Thyroid gland (tissue), 4 donors: ENCODE measurements at regions not wholly inside any gene's neighbourhood (a gene's known extent, or its start where the extent isn't known, plus 50 kb on each side); places are given as distances from the start of the nearest gene placed in this dataset.

Experiments used
- CTCF ChIP-seq, 6 experiments: fragments of 200-600 bp in 3 of 6; fragments of 450-650 bp in 3 of 6; sonication (generic) in 3 of 6; IDR thresholded peaks; one replicate each; pipeline ENCODE4 v1.5.1; 2016 to 2019; ENCODE audit warnings: antibody characterized with exemption in 6 of 6, mild to moderate bottlenecking in 2 of 6, inconsistent platforms in 1 of 6, moderate library complexity in 1 of 6
- POLR2A ChIP-seq, 2 donors: fragments of 450-650 bp; IDR thresholded peaks; one replicate each; pipeline ENCODE4 v1.6.1; 2017; ENCODE audit warnings: antibody characterized with exemption in 2 of 2, mild to moderate bottlenecking in 2 of 2, moderate library complexity in 1 of 2

- TF ChIP-seq CTCF (IDR thresholded peaks at IDR 0.05) (no peak), POLR2A (IDR thresholded peaks at IDR 0.05) (no peak)
Observed at GRCh38 chr16:73215678-73216377, 167.9 kb upstream of the ZFHX3 start.
